UCSD-AML1 (cell line): ENCODE measurements at regions not wholly inside any gene's neighbourhood (a gene's known extent, or its start where the extent isn't known, plus 50 kb on each side); places are given as distances from the start of the nearest gene placed in this dataset.
"Not testable (repeated sequence)": the region's sequence is repeated elsewhere in the genome, so short reads cannot be mapped to it uniquely, and the experiment has no call there.

Source experiments
- DNase-seq: peaks from one replicate; lab custom pipeline; 2025; ENCODE audit not compliant: unreplicated experiment; lab: John Stamatoyannopoulos, UW

GRCh38 chr21:38613686-38614085 is 115.4 kb upstream of the ERG start:
- DNase-seq: no peak

GRCh38 chr21:38614558-38614957 is 116.3 kb upstream of the ERG start:
- DNase-seq: no peak

DNA sequence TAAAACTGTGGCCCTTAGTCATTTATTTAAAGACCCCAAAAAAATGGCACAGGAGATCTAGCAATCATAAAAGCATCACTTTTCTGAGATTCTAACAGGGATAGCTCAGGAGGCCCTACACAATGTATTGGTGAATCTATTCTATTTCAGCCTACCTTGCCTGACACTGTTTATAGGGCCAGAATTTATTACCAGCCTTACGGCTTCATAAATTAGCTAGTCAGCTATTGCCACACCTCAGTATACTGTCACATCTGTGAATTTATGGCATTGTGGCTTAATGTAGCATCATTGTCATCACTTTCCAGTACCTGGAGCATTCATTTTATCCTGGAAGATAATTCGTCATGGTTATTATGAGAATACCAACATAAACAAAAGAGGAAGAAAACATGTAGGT is 121.2 kb upstream of the ERG start:
- no peak for DNase-seq

- no peak for DNase-seq
Measured at GRCh38 chr21:38619992-38620479, 121.8 kb upstream of the ERG start.

DNA sequence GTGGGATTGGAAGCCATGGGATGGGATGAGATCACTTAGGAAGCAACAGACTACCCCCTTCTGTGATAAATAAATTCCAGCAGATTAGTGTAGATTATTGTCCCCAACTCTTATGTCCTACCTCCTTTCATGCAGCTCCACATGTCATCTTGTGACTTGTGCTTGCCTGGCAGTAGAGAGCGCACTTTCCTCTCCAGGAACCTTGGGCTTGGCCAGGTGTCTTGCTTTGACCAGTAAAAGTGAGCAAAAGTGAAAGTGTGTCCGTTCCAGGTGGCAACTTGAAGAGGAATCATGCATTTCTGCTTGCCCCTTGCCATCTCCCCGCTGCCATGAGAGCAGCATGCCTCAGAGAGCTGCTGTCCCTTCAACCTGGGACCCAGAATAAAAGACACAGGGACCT is 122.9 kb upstream of the ERG start:
- DNase-seq: no peak

- no peak for DNase-seq
Measured at GRCh38 chr21:38622081-38622826, 124.0 kb upstream of the ERG start.

DNA sequence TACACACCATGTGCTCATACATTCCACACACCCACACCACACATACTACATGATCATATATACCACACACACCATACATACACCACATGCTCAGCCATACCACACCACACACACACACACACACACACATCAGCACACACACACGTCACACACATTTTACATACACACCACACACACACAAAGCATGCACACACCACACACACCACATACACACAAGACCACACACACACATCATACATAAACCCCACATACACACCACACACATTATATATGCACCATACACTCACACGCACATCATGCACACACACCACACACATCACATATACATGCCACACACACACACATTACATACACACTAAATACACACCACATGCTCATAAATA is 124.5 kb upstream of the ERG start:
- DNase-seq: no peak

DNA sequence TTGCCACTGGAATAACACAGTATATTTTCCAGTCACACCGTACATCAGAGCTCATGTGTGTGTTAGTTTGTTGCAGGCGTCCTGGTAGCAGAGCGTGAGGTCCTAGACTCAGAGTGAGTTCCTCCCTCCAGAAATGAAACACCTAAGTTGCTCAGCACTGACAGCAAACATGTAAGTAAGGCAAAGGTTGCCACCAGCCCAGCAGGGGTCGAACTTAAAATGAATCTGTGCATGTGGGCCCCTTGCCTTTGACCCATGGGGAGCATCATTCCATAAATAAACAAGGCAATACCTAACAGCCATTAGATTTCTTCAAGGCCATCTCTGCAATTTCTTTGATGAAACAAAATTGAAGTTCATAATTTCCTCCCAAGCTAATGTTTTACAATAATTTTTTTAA is 125.3 kb upstream of the ERG start:
- DNase-seq: no peak

- DNase-seq: no peak
Measured at GRCh38 chr21:38625000-38625399, 126.7 kb upstream of the ERG start.

- no peak for DNase-seq
Measured at GRCh38 chr21:38626306-38626705, 128.0 kb upstream of the ERG start.

- DNase-seq: no peak
Measured at GRCh38 chr21:38628349-38628748, 130.1 kb upstream of the ERG start.

DNA sequence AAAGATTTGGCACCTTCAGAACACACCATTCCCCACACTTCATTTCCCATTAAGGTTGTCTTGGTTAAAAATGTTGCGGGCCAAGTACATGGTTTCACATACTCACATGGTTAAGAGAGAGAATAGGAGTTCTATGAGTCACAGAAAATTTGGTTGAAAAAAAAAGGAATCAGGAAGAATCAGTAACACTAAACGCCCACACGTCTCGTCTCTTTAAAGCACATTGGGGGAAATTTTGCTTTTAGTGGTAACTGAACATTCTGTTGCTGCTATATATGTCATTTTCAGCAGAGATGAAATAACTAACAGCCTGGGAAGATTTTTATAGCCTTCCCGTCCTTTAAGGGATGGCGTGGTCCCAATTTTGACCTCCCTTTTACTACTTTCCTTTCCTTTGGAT is 132.9 kb upstream of the ERG start:
- no peak for DNase-seq

DNA sequence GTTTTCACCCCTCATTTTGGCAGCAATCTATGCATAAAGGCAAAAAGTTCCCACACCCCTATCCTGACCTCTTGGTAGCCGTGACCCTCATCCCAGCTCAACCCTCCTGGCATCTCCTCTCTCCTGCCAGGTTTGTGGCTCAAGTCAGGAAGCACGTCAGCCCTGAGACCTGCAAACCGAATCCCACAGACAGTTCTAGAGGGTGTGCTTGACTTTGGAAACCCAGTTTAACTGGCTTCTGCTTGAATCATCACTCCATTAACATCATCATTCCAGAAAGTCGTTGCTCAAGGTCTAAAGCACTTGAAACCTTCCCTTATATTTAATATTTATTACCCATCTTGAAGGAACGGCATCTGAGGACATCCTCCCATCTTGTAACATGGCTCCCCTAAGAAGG is 133.4 kb upstream of the ERG start:
- no peak for DNase-seq

DNA sequence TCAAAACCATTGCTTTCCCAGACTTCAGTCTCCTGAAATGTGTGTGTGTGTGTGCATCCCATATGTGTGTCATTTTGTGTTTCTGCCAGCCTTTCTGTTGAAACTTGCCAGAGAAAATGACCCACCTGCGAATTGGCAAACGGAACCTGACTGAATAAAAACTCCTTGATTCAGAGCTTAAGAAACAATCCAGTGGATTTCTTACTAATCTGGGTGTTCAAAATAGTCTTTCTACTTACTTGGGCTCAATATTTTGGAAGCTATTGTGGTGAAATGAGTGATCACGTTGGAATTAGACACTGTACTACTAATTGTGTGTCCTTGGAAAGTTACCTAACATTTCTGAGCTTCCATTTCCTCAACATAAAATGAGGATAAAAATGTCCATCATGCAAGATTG is 138.9 kb upstream of the ERG start:
- no peak for DNase-seq

DNA sequence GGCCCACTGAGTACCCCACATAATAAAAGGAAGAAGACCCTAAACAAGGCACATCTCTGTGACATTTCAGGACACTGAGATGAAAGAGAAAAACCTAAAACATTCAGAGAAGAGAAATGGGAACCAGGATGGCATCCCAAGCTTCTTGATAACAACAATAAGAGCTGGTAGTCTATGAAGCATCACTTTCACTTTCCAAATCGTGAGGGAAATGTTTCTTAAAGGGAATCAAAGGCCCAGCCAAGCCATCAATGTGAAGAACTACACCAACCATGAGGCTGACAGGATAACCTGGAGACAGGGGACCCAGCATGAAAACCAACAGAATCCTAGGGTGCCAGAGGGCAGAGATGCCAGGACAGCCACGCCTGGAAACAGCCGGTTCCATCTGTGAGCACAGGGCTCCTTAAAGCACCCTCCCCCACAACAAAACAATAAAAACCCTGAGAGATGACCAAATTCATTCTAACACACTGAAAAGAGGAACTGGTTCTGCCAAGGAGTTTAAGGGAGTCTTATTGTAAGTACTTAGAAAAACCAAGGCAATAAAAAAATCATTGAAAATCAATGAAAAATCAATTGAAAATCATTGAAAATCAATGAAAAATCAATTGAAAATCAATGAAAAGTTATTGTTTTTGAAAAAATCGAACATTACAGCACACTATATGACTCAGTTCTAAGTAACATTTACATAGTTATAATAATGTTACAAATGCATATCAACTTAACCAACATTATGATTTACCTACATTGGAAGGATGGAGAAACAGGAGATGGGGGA is 141.5 kb upstream of the ERG start:
- no peak for DNase-seq

- DNase-seq: not testable (repeated sequence)
Measured at GRCh38 chr21:38640355-38640742, 142.1 kb upstream of the ERG start.

GRCh38 chr21:38643404-38644023 is 145.2 kb upstream of the ERG start:
- DNase-seq: no peak

GRCh38 chr21:38645282-38645681 is 147.0 kb upstream of the ERG start:
- no peak for DNase-seq

DNA sequence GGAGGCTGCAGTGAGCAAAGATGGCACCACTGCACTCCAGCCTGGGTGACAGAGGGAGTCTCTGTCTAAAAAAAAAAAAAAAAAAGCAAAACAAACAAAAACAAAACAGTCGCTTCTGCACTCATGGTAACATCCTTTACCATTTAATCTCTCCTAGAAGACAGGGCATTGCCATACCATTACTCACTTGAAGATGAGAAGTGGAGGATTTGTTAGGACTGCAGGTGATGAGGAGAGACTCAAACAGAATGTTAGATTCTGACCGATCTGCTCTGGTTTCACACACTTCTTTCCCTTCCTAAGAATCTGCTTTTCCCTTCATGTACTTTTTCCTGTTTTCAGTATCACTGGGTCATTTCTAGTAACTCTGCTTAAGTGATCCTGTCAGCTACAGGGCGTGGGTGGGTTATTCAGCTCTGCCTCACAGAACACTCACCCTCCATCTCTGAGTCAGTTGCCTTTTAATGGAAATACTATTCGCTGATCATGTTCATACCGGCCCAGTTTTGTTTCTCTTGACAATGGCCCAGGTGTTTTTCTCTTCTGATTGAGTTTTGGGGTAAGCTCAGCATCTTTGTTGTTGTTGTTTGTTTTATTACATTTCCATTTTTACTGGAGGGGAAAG is 148.0 kb upstream of the ERG start:
- DNase-seq: no peak

GRCh38 chr21:38649120-38649519 is 150.8 kb upstream of the ERG start:
- no peak for DNase-seq

DNA sequence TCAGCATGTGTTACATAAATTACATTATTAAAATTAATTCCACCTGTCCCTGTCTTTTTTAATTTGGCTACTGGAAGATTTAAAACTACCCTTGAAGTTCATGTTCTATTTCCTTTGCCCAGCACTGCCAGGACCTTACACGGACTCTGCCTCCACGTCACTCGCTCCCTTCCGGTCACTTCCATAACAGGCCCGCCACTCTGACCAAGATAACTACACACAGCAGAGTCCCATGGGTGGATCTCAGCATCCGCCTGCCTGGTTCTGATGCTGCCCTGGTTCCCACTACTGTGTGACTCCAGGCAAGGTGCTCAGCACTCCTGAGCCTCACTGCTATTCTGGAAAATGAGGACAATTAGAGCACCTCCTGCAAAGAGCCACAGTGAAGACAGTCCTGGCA is 153.3 kb upstream of the ERG start:
- DNase-seq: no peak

- DNase-seq: no peak
Measured at GRCh38 chr21:38652396-38652795, 153.3 kb upstream of the ETS2 start.
